ENCODE measurements at regions not wholly inside any gene's neighbourhood (a gene's known extent, or its start where the extent isn't known, plus 50 kb on each side); places are given as distances from the start of the nearest gene placed in this dataset.

GRCh38 chr2:121818546-121818945 lies 63.1 kb downstream of the TSN start:
- H3K4me3 ChIP-seq (ENCODE audit: low read depth, low read length): no peak overlapping the region
- no peaks in the 10 kb centered on the region for H3K27me3 ChIP-seq (ENCODE audit: control insufficient read depth, insufficient read depth, low read length)
- H3K36me3 ChIP-seq (ENCODE audit: control insufficient read depth, insufficient read depth, low read length): no peaks in the 10 kb centered on the region
- DNase-seq (ENCODE audit: low read depth): no peak
- TF ChIP-seq CTCF (IDR thresholded peaks at IDR 0.05; ENCODE audit: insufficient read depth, low read length, poor library complexity, severe bottlenecking): no peak

- no peaks in the 10 kb centered on the region for H3K36me3 ChIP-seq (ENCODE audit: control insufficient read depth, insufficient read depth, low read length)
- H3K4me3 ChIP-seq (ENCODE audit: low read depth, low read length): no peak overlapping the region
- H3K27me3 ChIP-seq (ENCODE audit: control insufficient read depth, insufficient read depth, low read length): no peaks in the 10 kb centered on the region
- no peak for DNase-seq (ENCODE audit: low read depth)
- no peak for TF ChIP-seq CTCF (IDR thresholded peaks at IDR 0.05; ENCODE audit: insufficient read depth, low read length, poor library complexity, severe bottlenecking)
Measured at GRCh38 chr2:121819846-121820245, 64.4 kb downstream of the TSN start.

GRCh38 chr2:121821476-121822158 lies 66.2 kb downstream of the TSN start:
- TF ChIP-seq CTCF (IDR thresholded peaks at IDR 0.05; ENCODE audit: insufficient read depth, low read length, poor library complexity, severe bottlenecking): no peak
- H3K4me3 ChIP-seq (ENCODE audit: low read depth, low read length): no peak overlapping the region
- DNase-seq (ENCODE audit: low read depth): no peak
- H3K27me3 ChIP-seq (ENCODE audit: control insufficient read depth, insufficient read depth, low read length): no peaks in the 10 kb centered on the region
- H3K36me3 ChIP-seq (ENCODE audit: control insufficient read depth, insufficient read depth, low read length): no peaks in the 10 kb centered on the region

GRCh38 chr2:121824264-121824663 lies 68.8 kb downstream of the TSN start:
- no peaks in the 10 kb centered on the region for H3K36me3 ChIP-seq (ENCODE audit: control insufficient read depth, insufficient read depth, low read length)
- no peak for DNase-seq (ENCODE audit: low read depth)

GRCh38 chr2:121825003-121825950 lies 69.8 kb downstream of the TSN start:
- Histone ChIP-seq H3K27me3 (ENCODE audit: control insufficient read depth, insufficient read depth, low read length) (peaks cover 2% of the 10 kb centered on the region), H3K36me3 (ENCODE audit: control insufficient read depth, insufficient read depth, low read length) (no peaks in the 10 kb centered on the region), H3K4me3 (ENCODE audit: low read depth, low read length) (no peak overlapping the region)
- TF ChIP-seq CTCF (IDR thresholded peaks at IDR 0.05; ENCODE audit: insufficient read depth, low read length, poor library complexity, severe bottlenecking): no peak
- no peak for DNase-seq (ENCODE audit: low read depth)

More at GRCh38 chr2:121824264-121824663, 68.8 kb downstream of the TSN start:
- no peak for TF ChIP-seq CTCF (IDR thresholded peaks at IDR 0.05; ENCODE audit: insufficient read depth, low read length, poor library complexity, severe bottlenecking)
- Histone ChIP-seq H3K27me3 (ENCODE audit: control insufficient read depth, insufficient read depth, low read length) (no peaks in the 10 kb centered on the region), H3K4me3 (ENCODE audit: low read depth, low read length) (no peak overlapping the region)
